ENCODE measurements at regions not wholly inside any gene's neighbourhood (a gene's known extent, or its start where the extent isn't known, plus 50 kb on each side); places are given as distances from the start of the nearest gene placed in this dataset.
"Not testable (repeated sequence)": the region's sequence is repeated elsewhere in the genome, so short reads cannot be mapped to it uniquely, and the experiment has no call there.

- no peak for DNase-seq
These were observed 174.8 kb upstream of the ANK3 start for GRCh38 chr10:60564475-60564874.

GRCh38 chr10:60560451-60560850 lies 170.8 kb upstream of the ANK3 start:
- no peak for DNase-seq

GRCh38 chr10:60555700-60556099 lies 166.0 kb upstream of the ANK3 start:
- no peak for DNase-seq

GRCh38 chr10:60549686-60550085 lies 160.0 kb upstream of the ANK3 start:
- no peak for DNase-seq

- no peak for DNase-seq
These were observed 153.0 kb upstream of the ANK3 start for GRCh38 chr10:60542657-60543056.

GRCh38 chr10:60541451-60541850 lies 151.8 kb upstream of the ANK3 start:
- DNase-seq, result no peak

GRCh38 chr10:60537697-60538096 lies 148.0 kb upstream of the ANK3 start:
- DNase-seq, result no peak

- DNase-seq, result no peak
These were observed 146.9 kb upstream of the ANK3 start for GRCh38 chr10:60536529-60537114.

- DNase-seq, result no peak
These were observed 145.8 kb upstream of the ANK3 start for GRCh38 chr10:60535427-60535826.

GRCh38 chr10:60534761-60535389 lies 145.2 kb upstream of the ANK3 start:
- no peak for DNase-seq

GRCh38 chr10:60532696-60533468 lies 143.2 kb upstream of the ANK3 start:
- no peak for DNase-seq

GRCh38 chr10:60531006-60531405 lies 141.3 kb upstream of the ANK3 start:
- no peak for DNase-seq

GRCh38 chr10:60527676-60528075 lies 138.0 kb upstream of the ANK3 start:
- DNase-seq, result no peak

GRCh38 chr10:60525716-60526585 lies 136.3 kb upstream of the ANK3 start:
- no peak for DNase-seq

GRCh38 chr10:60524541-60524940 lies 134.9 kb upstream of the ANK3 start:
- no peak for DNase-seq

GRCh38 chr10:60523371-60523770 lies 133.7 kb upstream of the ANK3 start:
- not testable (repeated sequence) for DNase-seq

GRCh38 chr10:60522617-60523016 lies 132.9 kb upstream of the ANK3 start:
- no peak for DNase-seq

- peak; percentile 2 for DNase-seq
These were observed 132.3 kb upstream of the ANK3 start for GRCh38 chr10:60521974-60522405.

- no peak for DNase-seq
These were observed 129.1 kb upstream of the ANK3 start for GRCh38 chr10:60518745-60519144.

GRCh38 chr10:60517805-60518204 lies 128.1 kb upstream of the ANK3 start:
- DNase-seq, result no peak

- no peak for DNase-seq
These were observed 123.6 kb upstream of the ANK3 start for GRCh38 chr10:60513281-60513680.

- DNase-seq, result no peak
These were observed 122.0 kb upstream of the ANK3 start for GRCh38 chr10:60511477-60512229.

Data from NCI-H2029 (cell line).